ENCODE measurements at regions not wholly inside any gene's neighbourhood (a gene's known extent, or its start where the extent isn't known, plus 50 kb on each side); places are given as distances from the start of the nearest gene placed in this dataset.

DNA sequence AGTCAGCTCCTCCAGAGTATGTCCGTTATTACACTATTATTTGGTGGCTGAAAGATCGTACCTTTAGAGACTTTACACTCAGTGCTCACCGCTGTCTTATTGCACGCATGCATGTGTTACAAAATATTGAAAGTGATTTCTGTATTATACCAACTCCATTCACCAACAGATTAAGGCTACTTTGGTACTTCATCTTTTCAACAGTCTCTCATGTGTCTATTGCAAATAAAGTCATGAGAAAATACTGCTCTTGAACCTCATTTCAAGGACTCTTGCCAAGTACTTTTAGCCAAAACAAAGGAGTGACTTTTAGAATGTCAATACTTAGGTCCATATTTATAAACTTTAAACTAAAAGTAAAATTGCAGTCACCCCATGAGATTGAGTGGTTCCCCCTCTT lies 503.6 kb downstream of the TMEM121 start:
- H3K27ac ChIP-seq, result no peak overlapping the region
- H3K4me1 ChIP-seq (ENCODE audit: low read depth), result no peaks in the 10 kb centered on the region
- no peaks in the 10 kb centered on the region for H3K27me3 ChIP-seq
- DNase-seq (ENCODE audit: low read depth in 1 of 2, low spot score in 1 of 2), result no peak
- H3K36me3 ChIP-seq, result no peaks in the 10 kb centered on the region
- TF ChIP-seq, protein P1, sequence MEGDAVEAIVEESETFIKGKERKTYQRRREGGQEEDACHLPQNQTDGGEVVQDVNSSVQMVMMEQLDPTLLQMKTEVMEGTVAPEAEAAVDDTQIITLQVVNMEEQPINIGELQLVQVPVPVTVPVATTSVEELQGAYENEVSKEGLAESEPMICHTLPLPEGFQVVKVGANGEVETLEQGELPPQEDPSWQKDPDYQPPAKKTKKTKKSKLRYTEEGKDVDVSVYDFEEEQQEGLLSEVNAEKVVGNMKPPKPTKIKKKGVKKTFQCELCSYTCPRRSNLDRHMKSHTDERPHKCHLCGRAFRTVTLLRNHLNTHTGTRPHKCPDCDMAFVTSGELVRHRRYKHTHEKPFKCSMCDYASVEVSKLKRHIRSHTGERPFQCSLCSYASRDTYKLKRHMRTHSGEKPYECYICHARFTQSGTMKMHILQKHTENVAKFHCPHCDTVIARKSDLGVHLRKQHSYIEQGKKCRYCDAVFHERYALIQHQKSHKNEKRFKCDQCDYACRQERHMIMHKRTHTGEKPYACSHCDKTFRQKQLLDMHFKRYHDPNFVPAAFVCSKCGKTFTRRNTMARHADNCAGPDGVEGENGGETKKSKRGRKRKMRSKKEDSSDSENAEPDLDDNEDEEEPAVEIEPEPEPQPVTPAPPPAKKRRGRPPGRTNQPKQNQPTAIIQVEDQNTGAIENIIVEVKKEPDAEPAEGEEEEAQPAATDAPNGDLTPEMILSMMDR (IDR thresholded peaks at IDR 0.05; ENCODE audit: low read depth, low read length), result no peak
- H3K4me3 ChIP-seq, result no peak overlapping the region
- no peaks in the 10 kb centered on the region for H3K9me3 ChIP-seq (ENCODE audit: low read depth)

DNA sequence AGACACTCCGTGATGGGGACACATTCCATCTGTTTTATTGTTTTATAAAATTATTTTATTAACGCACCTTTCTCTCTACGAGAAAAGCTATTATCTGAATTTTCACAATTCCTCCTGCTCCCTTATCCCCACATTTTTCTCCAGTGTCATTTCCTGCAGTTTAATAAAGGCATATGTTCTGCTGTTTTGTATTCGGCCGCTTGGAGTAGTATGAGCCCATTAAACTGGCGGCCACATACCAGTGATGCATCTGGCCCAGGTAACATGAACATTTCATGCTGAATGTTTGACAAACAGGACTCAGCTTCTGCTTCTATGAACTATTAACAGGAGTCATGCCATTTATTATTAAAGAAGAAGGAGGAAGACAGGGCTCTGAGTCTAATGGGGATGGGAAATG lies 511.0 kb downstream of the TMEM121 start:
- Histone ChIP-seq H3K27me3 (no peaks in the 10 kb centered on the region), H3K36me3 (no peaks in the 10 kb centered on the region), H3K27ac (no peak overlapping the region), H3K4me1 (ENCODE audit: low read depth) (no peaks in the 10 kb centered on the region), H3K4me3 (no peak overlapping the region), H3K9me3 (ENCODE audit: low read depth) (no peaks in the 10 kb centered on the region)
- no peak for DNase-seq (ENCODE audit: low read depth in 1 of 2, low spot score in 1 of 2)
- TF ChIP-seq, protein P1 (IDR thresholded peaks at IDR 0.05; ENCODE audit: low read depth, low read length), result no peak

GRCh38 chr14:106038263-106038662 lies 511.9 kb downstream of the TMEM121 start:
- no peaks in the 10 kb centered on the region for H3K36me3 ChIP-seq
- no peak for DNase-seq (ENCODE audit: low read depth in 1 of 2, low spot score in 1 of 2)
- no peak overlapping the region for H3K27ac ChIP-seq
- no peaks in the 10 kb centered on the region for H3K4me1 ChIP-seq (ENCODE audit: low read depth)
- H3K4me3 ChIP-seq, result no peak overlapping the region
- TF ChIP-seq, protein P1 (IDR thresholded peaks at IDR 0.05; ENCODE audit: low read depth, low read length), result no peak
- no peaks in the 10 kb centered on the region for H3K9me3 ChIP-seq (ENCODE audit: low read depth)
- no peaks in the 10 kb centered on the region for H3K27me3 ChIP-seq

DNA sequence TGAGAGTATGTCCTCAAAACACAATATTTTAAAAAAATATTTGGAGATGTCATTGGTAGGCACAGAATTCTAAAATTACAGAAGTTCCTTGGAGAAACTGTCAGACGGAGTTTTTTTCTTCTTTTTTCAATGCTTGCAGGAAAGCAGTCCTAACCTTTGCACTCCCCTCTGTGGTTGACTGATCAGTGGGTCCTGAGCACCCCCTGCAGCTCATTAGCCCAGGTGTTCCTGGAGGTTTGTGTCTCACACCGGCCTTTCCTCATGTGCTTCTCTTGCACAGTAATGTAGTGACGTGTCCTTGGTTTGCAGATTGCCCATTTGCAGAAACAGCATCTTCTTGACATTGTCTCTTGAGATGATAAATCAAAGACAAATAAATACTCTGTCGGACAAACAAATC lies 513.0 kb downstream of the TMEM121 start:
- TF ChIP-seq, protein P1 (IDR thresholded peaks at IDR 0.05; ENCODE audit: low read depth, low read length), result no peak
- H3K4me1 ChIP-seq (ENCODE audit: low read depth), result no peaks in the 10 kb centered on the region
- no peak overlapping the region for H3K27ac ChIP-seq
- no peaks in the 10 kb centered on the region for H3K27me3 ChIP-seq
- no peak for DNase-seq (ENCODE audit: low read depth in 1 of 2, low spot score in 1 of 2)
- H3K36me3 ChIP-seq, result no peaks in the 10 kb centered on the region
- H3K4me3 ChIP-seq, result no peak overlapping the region
- no peaks in the 10 kb centered on the region for H3K9me3 ChIP-seq (ENCODE audit: low read depth)

- Histone ChIP-seq H3K4me3 (no peak overlapping the region), H3K27ac (no peak overlapping the region), H3K36me3 (no peaks in the 10 kb centered on the region), H3K4me1 (ENCODE audit: low read depth) (no peaks in the 10 kb centered on the region), H3K27me3 (no peaks in the 10 kb centered on the region), H3K9me3 (ENCODE audit: low read depth) (peaks cover 6% of the 10 kb centered on the region)
- no peak for DNase-seq (ENCODE audit: low read depth in 1 of 2, low spot score in 1 of 2)
- TF ChIP-seq, protein P1 (IDR thresholded peaks at IDR 0.05; ENCODE audit: low read depth, low read length), result no peak
Observed at GRCh38 chr14:106044515-106044914, 518.1 kb downstream of the TMEM121 start.
